Lower leg skin (tissue), 4 donors: ENCODE measurements at regions not wholly inside any gene's neighbourhood (a gene's known extent, or its start where the extent isn't known, plus 50 kb on each side); places are given as distances from the start of the nearest gene placed in this dataset.

Source experiments
- DNase-seq, 2 donors: peaks; one replicate each; pipeline ENCODE4 v3.0.0-alpha.2; 2019; ENCODE audit warnings: low spot score in 2 of 2
- H3K4me3 ChIP-seq: fragments of 200-600 bp; sonication (generic); 2 replicates; pipeline ENCODE4 v1.5.1; 2017; ENCODE audit warnings: mild to moderate bottlenecking, low read depth; ENCODE audit not compliant: poor library complexity, severe bottlenecking
- CTCF ChIP-seq, 3 donors: fragments of 450-650 bp; IDR thresholded peaks; one replicate each; pipeline ENCODE4 v1.5.1; 2016; ENCODE audit warnings: antibody characterized with exemption in 3 of 3, mild to moderate bottlenecking in 3 of 3, moderate library complexity in 2 of 3
- POLR2A ChIP-seq, 2 donors: fragments of 450-650 bp; IDR thresholded peaks; one replicate each; pipeline ENCODE4 v1.6.1; 2016 to 2017; ENCODE audit warnings: antibody characterized with exemption in 2 of 2, mild to moderate bottlenecking in 1 of 2, moderate library complexity in 1 of 2
- WGBS, 2 donors: methylation state at CpG; one replicate each; pipeline ENCODE4 v1.1.5; 2018; 5-methylcytosine and 5-hydroxymethylcytosine counted together
- intact Hi-C: fragments of 100-400 bp; cut with DNase I; formaldehyde crosslinking; loops from one replicate; pipeline ENCODE4 v1.15.0; 2023; ENCODE audit warnings: low total_unique reads

GRCh38 chr6:5946701-5947100 lies 60.0 kb downstream of the NRN1 start:
- TF ChIP-seq CTCF (IDR thresholded peaks at IDR 0.05) (no peak), POLR2A (IDR thresholded peaks at IDR 0.05) (no peak)
- intact Hi-C loops = no loop called here
- no peak overlapping the region for H3K4me3 ChIP-seq
- WGBS, 2 donors = 67 to 94% methylated on average over 2 of the region's 2 CpGs
- no peak for DNase-seq

GRCh38 chr6:5946181-5946580 lies 60.5 kb downstream of the NRN1 start:
- WGBS, 2 donors = 76 to 82% methylated on average over 4 of the region's 4 CpGs
- DNase-seq = no peak
- TF ChIP-seq CTCF (IDR thresholded peaks at IDR 0.05) (no peak), POLR2A (IDR thresholded peaks at IDR 0.05) (no peak)
- no peak overlapping the region for H3K4me3 ChIP-seq
- intact Hi-C loops = no loop called here

GRCh38 chr6:5943591-5943990 lies 63.1 kb downstream of the NRN1 start:
- intact Hi-C loops = no loop called here
- DNase-seq = no peak
- H3K4me3 ChIP-seq = no peak overlapping the region
- no peak for TF ChIP-seq POLR2A (IDR thresholded peaks at IDR 0.05)
- no peak for TF ChIP-seq CTCF (IDR thresholded peaks at IDR 0.05)

- intact Hi-C loops = no loop called here
These were observed 64.1 kb downstream of the NRN1 start for GRCh38 chr6:5942591-5942990.

GRCh38 chr6:5941188-5941587 lies 65.5 kb downstream of the NRN1 start:
- DNase-seq = no peak
- H3K4me3 ChIP-seq = no peak overlapping the region
- intact Hi-C loops = no loop called here
- TF ChIP-seq CTCF (IDR thresholded peaks at IDR 0.05) (no peak), POLR2A (IDR thresholded peaks at IDR 0.05) (no peak)
- WGBS, 2 donors = 48 to 53% methylated on average over 5 of the region's 5 CpGs

More at GRCh38 chr6:5942591-5942990, 64.1 kb downstream of the NRN1 start:
- no peak overlapping the region for H3K4me3 ChIP-seq
- WGBS, 2 donors = 95 to 96% methylated on average over 1 of the region's 1 CpG
- TF ChIP-seq POLR2A (IDR thresholded peaks at IDR 0.05) (no peak), CTCF (IDR thresholded peaks at IDR 0.05) (no peak)
- DNase-seq = no peak

GRCh38 chr6:5938934-5939333 lies 67.8 kb downstream of the NRN1 start:
- intact Hi-C loops = no loop called here
- no peak overlapping the region for H3K4me3 ChIP-seq
- DNase-seq = no peak
- 90 to 97% methylated on average over 3 of the region's 3 CpGs for WGBS, 2 donors
- TF ChIP-seq POLR2A (IDR thresholded peaks at IDR 0.05) (no peak), CTCF (IDR thresholded peaks at IDR 0.05) (no peak)
